HG02885 (cell line): ENCODE measurements at regions not wholly inside any gene's neighbourhood (a gene's known extent, or its start where the extent isn't known, plus 50 kb on each side); places are given as distances from the start of the nearest gene placed in this dataset.

Experiments used
- ATAC-seq: cut with Tn5 transposase; IDR thresholded peaks from one replicate; pipeline ENCODE4 v1.9.1; 2021; ENCODE audit warnings: mild to moderate bottlenecking; ENCODE audit not compliant: unreplicated experiment, poor library complexity

DNA sequence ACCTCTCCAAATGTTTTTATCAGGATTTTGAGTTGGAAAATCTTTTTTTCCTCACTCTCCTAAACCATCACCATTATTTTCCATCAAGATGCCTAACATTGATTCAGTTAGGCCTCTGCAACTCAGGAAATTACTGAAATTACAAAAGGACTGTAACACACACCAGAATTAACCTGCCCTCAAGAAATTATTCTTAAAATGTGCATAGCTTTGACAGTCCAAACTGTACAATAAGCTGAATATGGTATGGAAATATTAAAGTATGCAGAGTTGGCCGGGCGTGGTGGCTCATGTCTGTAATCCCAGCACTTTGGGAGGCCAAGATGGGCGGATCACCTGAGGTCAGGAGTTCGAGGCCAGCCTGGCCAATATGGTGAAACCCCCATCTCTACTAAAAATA, 50.2 kb upstream of the PHLPP1 start:
- ATAC-seq: no peak
